ENCODE measurements at regions not wholly inside any gene's neighbourhood (a gene's known extent, or its start where the extent isn't known, plus 50 kb on each side); places are given as distances from the start of the nearest gene placed in this dataset.
"Not testable (repeated sequence)": the region's sequence is repeated elsewhere in the genome, so short reads cannot be mapped to it uniquely, and the experiment has no call there.

DNA sequence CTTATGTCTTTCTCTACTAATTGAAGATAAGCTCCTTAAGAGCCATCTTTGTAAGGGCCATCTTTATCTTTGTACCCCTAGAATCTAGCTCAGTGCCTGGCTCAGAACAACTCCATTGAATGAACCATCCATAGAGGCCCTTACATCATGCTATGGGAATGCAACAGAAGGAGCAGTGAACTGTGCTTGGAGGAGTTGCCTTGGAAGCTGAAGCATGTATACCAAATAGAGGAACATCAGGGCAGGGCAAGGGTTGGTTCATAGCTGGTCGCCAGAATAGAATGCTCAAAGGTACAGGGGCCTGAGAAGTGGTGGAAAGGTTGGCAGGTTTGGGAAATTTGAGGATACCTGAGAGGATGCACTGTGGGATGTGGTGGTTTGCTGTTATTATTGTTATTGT lies 105.8 kb upstream of the NBPF19 start:
- TF ChIP-seq, protein P1, sequence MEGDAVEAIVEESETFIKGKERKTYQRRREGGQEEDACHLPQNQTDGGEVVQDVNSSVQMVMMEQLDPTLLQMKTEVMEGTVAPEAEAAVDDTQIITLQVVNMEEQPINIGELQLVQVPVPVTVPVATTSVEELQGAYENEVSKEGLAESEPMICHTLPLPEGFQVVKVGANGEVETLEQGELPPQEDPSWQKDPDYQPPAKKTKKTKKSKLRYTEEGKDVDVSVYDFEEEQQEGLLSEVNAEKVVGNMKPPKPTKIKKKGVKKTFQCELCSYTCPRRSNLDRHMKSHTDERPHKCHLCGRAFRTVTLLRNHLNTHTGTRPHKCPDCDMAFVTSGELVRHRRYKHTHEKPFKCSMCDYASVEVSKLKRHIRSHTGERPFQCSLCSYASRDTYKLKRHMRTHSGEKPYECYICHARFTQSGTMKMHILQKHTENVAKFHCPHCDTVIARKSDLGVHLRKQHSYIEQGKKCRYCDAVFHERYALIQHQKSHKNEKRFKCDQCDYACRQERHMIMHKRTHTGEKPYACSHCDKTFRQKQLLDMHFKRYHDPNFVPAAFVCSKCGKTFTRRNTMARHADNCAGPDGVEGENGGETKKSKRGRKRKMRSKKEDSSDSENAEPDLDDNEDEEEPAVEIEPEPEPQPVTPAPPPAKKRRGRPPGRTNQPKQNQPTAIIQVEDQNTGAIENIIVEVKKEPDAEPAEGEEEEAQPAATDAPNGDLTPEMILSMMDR (IDR thresholded peaks at IDR 0.05): not testable (repeated sequence)
- TF ChIP-seq POLR2A (IDR thresholded peaks at IDR 0.05): not testable (repeated sequence)

Data from uterus (tissue), 2 donors.